GM23338 (cell line): ENCODE measurements at regions not wholly inside any gene's neighbourhood (a gene's known extent, or its start where the extent isn't known, plus 50 kb on each side); places are given as distances from the start of the nearest gene placed in this dataset.

Source experiments
- ATAC-seq: fragments of 200-7000 bp; cut with Tn5 transposase; 3 replicates; pipeline ENCODE4 v1.9.1; 2020
- DNase-seq: peaks from one replicate; pipeline ENCODE4 v3.0.0-alpha.2; 2015; ENCODE audit warnings: low spot score
- H2AFZ ChIP-seq: fragments of 200-600 bp; sonication (generic); 2 replicates; pipeline ENCODE4 v1.8.0; 2016; ENCODE audit warnings: antibody characterized with exemption, mild to moderate bottlenecking, moderate library complexity
- H3F3A ChIP-seq: fragments of 200-600 bp; sonication (generic); replicated peaks from 2 replicates; pipeline ENCODE4 v1.8.0; 2017; ENCODE audit warnings: antibody characterized with exemption, mixed run types, low read depth
- H3K27ac ChIP-seq: fragments of 200-600 bp; sonication (generic); 2 replicates; pipeline ENCODE4 v1.6.1; 2016; ENCODE audit warnings: low read depth
- H3K27me3 ChIP-seq: fragments of 200-600 bp; sonication (generic); 2 replicates; pipeline ENCODE4 v1.8.0; 2016; ENCODE audit warnings: mild to moderate bottlenecking, mixed run types, moderate library complexity; ENCODE audit not compliant: insufficient read depth
- H3K36me3 ChIP-seq: fragments of 200-600 bp; sonication (generic); 2 replicates; pipeline ENCODE4 v1.8.0; 2016; ENCODE audit warnings: mild to moderate bottlenecking; ENCODE audit not compliant: insufficient read depth
- H3K4me1 ChIP-seq: fragments of 200-600 bp; sonication (generic); 2 replicates; pipeline ENCODE4 v1.8.0; 2016; ENCODE audit warnings: mild to moderate bottlenecking, moderate library complexity; ENCODE audit not compliant: insufficient read depth
- H3K4me2 ChIP-seq: fragments of 200-600 bp; sonication (generic); 2 replicates; pipeline ENCODE4 v1.7.1; 2017; ENCODE audit warnings: mixed run types
- H3K4me3 ChIP-seq: fragments of 200-600 bp; sonication (generic); 2 replicates; pipeline ENCODE4 v1.6.1; 2016; ENCODE audit warnings: mixed run types
- H3K79me2 ChIP-seq: fragments of 200-600 bp; sonication (generic); replicated peaks from 2 replicates; pipeline ENCODE4 v1.8.0; 2017; ENCODE audit warnings: mild to moderate bottlenecking; ENCODE audit not compliant: insufficient read depth
- H3K9me2 ChIP-seq: fragments of 200-600 bp; sonication (generic); 2 replicates; pipeline ENCODE4 v1.8.0; 2017; ENCODE audit not compliant: insufficient read depth
- H4K20me1 ChIP-seq: fragments of 200-600 bp; sonication (generic); replicated peaks from 2 replicates; pipeline ENCODE4 v1.8.0; 2017; ENCODE audit warnings: mild to moderate bottlenecking; ENCODE audit not compliant: insufficient read depth
- H3K27ac Mint-ChIP-seq: 2 replicates; pipeline ENCODE4 v1.8.0; 2020; ENCODE audit warnings: inconsistent platforms, mild to moderate bottlenecking, moderate library complexity, mixed read lengths
- H3K27me3 Mint-ChIP-seq: 3 replicates; pipeline ENCODE4 v1.8.0; 2022; ENCODE audit warnings: low read depth, mild to moderate bottlenecking, moderate library complexity, mixed read lengths, inconsistent platforms; ENCODE audit not compliant: insufficient read depth, poor library complexity
- H3K36me3 Mint-ChIP-seq: 3 replicates; pipeline ENCODE4 v1.8.0; 2021; ENCODE audit warnings: low read depth, mild to moderate bottlenecking, inconsistent platforms, moderate library complexity, mixed read lengths
- H3K4me1 Mint-ChIP-seq: 3 replicates; pipeline ENCODE4 v1.8.0; 2020; ENCODE audit warnings: mild to moderate bottlenecking, inconsistent platforms, mixed read lengths
- H3K4me3 Mint-ChIP-seq: 3 replicates; pipeline ENCODE4 v1.8.0; 2021; ENCODE audit warnings: moderate library complexity, mild to moderate bottlenecking, inconsistent platforms, mixed read lengths
- H3K9me3 Mint-ChIP-seq: 3 replicates; pipeline ENCODE4 v1.8.0; 2020; ENCODE audit warnings: moderate library complexity, mild to moderate bottlenecking, inconsistent platforms, mixed read lengths
- CREB1 ChIP-seq: fragments of 250-450 bp; sonication (Bioruptor Pico); IDR thresholded peaks from 2 replicates; pipeline ENCODE4 v1.5.0; 2020; ENCODE audit warnings: low read depth, mild to moderate bottlenecking, moderate library complexity
- CTCF ChIP-seq, 2 experiments: fragments of 200-600 bp in 1 of 2; sonication (generic) in 1 of 2; conservative IDR thresholded peaks; 2 replicates each; pipeline versions ENCODE4 v1.5.1 to v1.6.1; 2016 to 2017; ENCODE audit warnings: antibody characterized with exemption in 2 of 2, low read depth in 2 of 2, mild to moderate bottlenecking in 2 of 2, moderate library complexity in 1 of 2
- ETS1 ChIP-seq: IDR thresholded peaks from 2 replicates; pipeline ENCODE4 v1.6.1; 2016; ENCODE audit warnings: antibody characterized with exemption
- EZH2 ChIP-seq: fragments of 200-600 bp; sonication (generic); IDR thresholded peaks from one replicate; pipeline ENCODE4 v1.8.0; 2017; ENCODE audit warnings: antibody characterized with exemption, mild to moderate bottlenecking, low read depth; ENCODE audit not compliant: unreplicated experiment
- EZH2phosphoT487 ChIP-seq: fragments of 200-600 bp; sonication (generic); IDR thresholded peaks from one replicate; pipeline ENCODE4 v1.8.1; 2018; ENCODE audit warnings: antibody characterized with exemption; ENCODE audit not compliant: unreplicated experiment
- JUNB ChIP-seq: IDR thresholded peaks from one replicate; pipeline ENCODE4 v1.6.1; 2016; ENCODE audit warnings: antibody characterized with exemption; ENCODE audit not compliant: unreplicated experiment
- NANOG ChIP-seq: IDR thresholded peaks from 2 replicates; pipeline ENCODE4 v1.6.1; 2016; ENCODE audit warnings: antibody characterized with exemption, borderline replicate concordance
- POLR2AphosphoS5 ChIP-seq: IDR thresholded peaks from 2 replicates; pipeline ENCODE4 v1.6.1; 2016; ENCODE audit warnings: antibody characterized with exemption, low read depth
- REST ChIP-seq: IDR thresholded peaks from one replicate; pipeline ENCODE4 v1.6.1; 2018; ENCODE audit warnings: antibody characterized with exemption; ENCODE audit not compliant: unreplicated experiment
- STAT1 ChIP-seq: IDR thresholded peaks from one replicate; pipeline ENCODE4 v1.6.1; 2016; ENCODE audit warnings: antibody characterized with exemption; ENCODE audit not compliant: unreplicated experiment
- ZNF114 ChIP-seq: fragments of 250-450 bp; sonication (Bioruptor Pico); IDR thresholded peaks from 2 replicates; pipeline ENCODE4 v1.5.0; 2020; ENCODE audit warnings: mild to moderate bottlenecking, moderate library complexity
- ZNF331 ChIP-seq: fragments of 250-450 bp; sonication (Bioruptor Pico); IDR thresholded peaks from 2 replicates; pipeline ENCODE4 v1.5.0; 2020; ENCODE audit warnings: low read depth, mild to moderate bottlenecking, moderate library complexity
- ZNF462 ChIP-seq: fragments of 250-450 bp; sonication (Bioruptor Pico); IDR thresholded peaks from 2 replicates; pipeline ENCODE4 v1.5.0; 2020; ENCODE audit warnings: mild to moderate bottlenecking, moderate library complexity

DNA sequence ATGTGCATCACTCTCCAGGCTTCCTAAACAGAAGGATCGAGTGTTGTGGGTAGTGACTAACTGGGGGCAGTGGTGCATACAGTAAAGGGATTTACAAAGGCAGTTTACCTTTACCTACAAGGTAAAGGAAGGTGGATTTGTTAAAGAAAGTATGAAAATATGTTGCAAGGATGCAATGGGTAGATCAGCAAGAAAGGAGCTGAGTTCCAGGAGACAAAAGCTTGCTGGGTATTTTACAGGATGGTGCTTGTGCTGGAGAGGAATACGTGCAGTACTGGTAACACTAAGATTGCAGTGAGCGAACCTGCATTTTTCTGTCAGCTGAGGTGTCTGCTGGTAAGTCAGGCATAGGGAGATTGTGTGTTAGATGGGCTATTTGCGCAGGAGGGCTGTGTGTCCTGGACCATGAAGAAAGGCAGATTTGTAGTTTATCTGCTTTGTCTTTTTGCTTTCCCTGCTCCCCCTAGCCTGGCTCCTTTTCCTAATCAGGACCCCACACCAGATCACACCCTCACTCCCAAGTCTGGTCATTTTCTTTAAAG is 304.6 kb downstream of the THBS2 start:
- H3K36me3 Mint-ChIP-seq = peaks cover 6% of the 10 kb centered on the region; the same call in 2 of the 3 replicates
- no peak for TF ChIP-seq EZH2
- TF ChIP-seq CREB1 = no peak
- no peak for TF ChIP-seq ZNF462 (CRISPR knock-in tag)
- TF ChIP-seq NANOG = no peak
- TF ChIP-seq CTCF (conservative IDR thresholded peaks at IDR 0.05; ENCODE audit: low read depth in 2 of 2) = no peak
- TF ChIP-seq EZH2phosphoT487 = no peak
- TF ChIP-seq ETS1 = no peak
- no peak for TF ChIP-seq ZNF331 (CRISPR knock-in tag)
- no peak for TF ChIP-seq JUNB
- TF ChIP-seq REST = no peak
- TF ChIP-seq POLR2AphosphoS5 = no peak
- no peak for TF ChIP-seq ZNF114 (CRISPR knock-in tag)
- no peak for TF ChIP-seq STAT1
- no peak overlapping the region for H2AFZ ChIP-seq
- no peak for ATAC-seq
- no peaks in the 10 kb centered on the region for H3K4me1 Mint-ChIP-seq
- no peak overlapping the region for H3K4me2 ChIP-seq
- H3K27me3 ChIP-seq = no peaks in the 10 kb centered on the region
- H3K27me3 Mint-ChIP-seq = peaks cover 5% of the 10 kb centered on the region
- H3K9me2 ChIP-seq = no peaks in the 10 kb centered on the region
- H3K79me2 ChIP-seq = no peaks in the 10 kb centered on the region
- no peak overlapping the region for H3K4me3 ChIP-seq
- no peaks in the 10 kb centered on the region for H3K4me1 ChIP-seq
- no peaks in the 10 kb centered on the region for H3F3A ChIP-seq
- peaks cover 10% of the 10 kb centered on the region for H3K9me3 Mint-ChIP-seq
- no peaks in the 10 kb centered on the region for H3K36me3 ChIP-seq
- no peak overlapping the region for H3K27ac ChIP-seq
- no peak overlapping the region for H3K4me3 Mint-ChIP-seq
- no peak overlapping the region for H3K27ac Mint-ChIP-seq
- no peaks in the 10 kb centered on the region for H4K20me1 ChIP-seq
- DNase-seq = no peak
